ENCODE measurements at regions not wholly inside any gene's neighbourhood (a gene's known extent, or its start where the extent isn't known, plus 50 kb on each side); places are given as distances from the start of the nearest gene placed in this dataset.

- no peak for TF ChIP-seq CTCF (conservative IDR thresholded peaks at IDR 0.05; ENCODE audit: low read depth in 2 of 2)
- no peak for TF ChIP-seq POLR2AphosphoS5 (IDR thresholded peaks at IDR 0.05; ENCODE audit: low read depth)
- no peak for TF ChIP-seq ZNF331 (CRISPR knock-in tag; IDR thresholded peaks at IDR 0.05; ENCODE audit: low read depth)
- TF ChIP-seq NANOG (IDR thresholded peaks at IDR 0.05; ENCODE audit: borderline replicate concordance): no peak
- no peak for TF ChIP-seq REST (IDR thresholded peaks at IDR 0.05; ENCODE audit: unreplicated experiment)
- TF ChIP-seq EZH2 (IDR thresholded peaks at IDR 0.05; ENCODE audit: low read depth, unreplicated experiment): no peak
These were observed 100.9 kb downstream of the VSTM2A start for GRCh38 chr7:54643064-54643463.
